HFFc6 (cell line): ENCODE measurements at regions not wholly inside any gene's neighbourhood (a gene's known extent, or its start where the extent isn't known, plus 50 kb on each side); places are given as distances from the start of the nearest gene placed in this dataset.

Source experiments
- DNase-seq: peaks from one replicate; pipeline ENCODE4 v3.0.0-alpha.2; 2018
- H3K27ac Mint-ChIP-seq: 2 replicates; pipeline ENCODE4 v1.8.0; 2020; ENCODE audit warnings: mild to moderate bottlenecking, mixed read lengths
- H3K27me3 Mint-ChIP-seq: 2 replicates; pipeline ENCODE4 v1.8.0; 2021; ENCODE audit warnings: mild to moderate bottlenecking, moderate library complexity, mixed read lengths; ENCODE audit not compliant: insufficient read depth
- H3K36me3 Mint-ChIP-seq: 2 replicates; pipeline ENCODE4 v1.8.0; 2021; ENCODE audit warnings: low read depth, mixed read lengths
- H3K4me1 Mint-ChIP-seq: 2 replicates; pipeline ENCODE4 v1.8.0; 2020; ENCODE audit warnings: low read depth, mixed read lengths
- H3K4me3 Mint-ChIP-seq: 2 replicates; pipeline ENCODE4 v1.8.0; 2020; ENCODE audit warnings: mild to moderate bottlenecking, moderate library complexity, mixed read lengths
- H3K9me3 Mint-ChIP-seq: 2 replicates; pipeline ENCODE4 v1.8.0; 2020; ENCODE audit warnings: mild to moderate bottlenecking, mixed read lengths
- CTCF ChIP-seq: fragments of 200-600 bp; sonication (generic); IDR thresholded peaks from 2 replicates; pipeline ENCODE4 v1.5.0; 2021; ENCODE audit warnings: antibody characterized with exemption, mild to moderate bottlenecking

GRCh38 chr2:128996078-128996477, 677.4 kb upstream of the HS6ST1 start:
- Mint-ChIP-seq H3K27me3 (no peaks in the 10 kb centered on the region; the same call in 1 of the 2 replicates), H3K4me1 (no peaks in the 10 kb centered on the region), H3K27ac (no peak overlapping the region), H3K9me3 (peaks cover 35% of the 10 kb centered on the region), H3K36me3 (no peaks in the 10 kb centered on the region), H3K4me3 (no peak overlapping the region)
- no peak for TF ChIP-seq CTCF
- DNase-seq: no peak

GRCh38 chr2:128997166-128997866, 678.6 kb upstream of the HS6ST1 start:
- TF ChIP-seq CTCF: no peak
- Mint-ChIP-seq H3K4me1 (no peaks in the 10 kb centered on the region), H3K36me3 (no peaks in the 10 kb centered on the region), H3K27me3 (no peaks in the 10 kb centered on the region; the same call in 1 of the 2 replicates), H3K4me3 (no peak overlapping the region), H3K27ac (no peak overlapping the region), H3K9me3 (peaks cover 41% of the 10 kb centered on the region)
- DNase-seq: no peak

GRCh38 chr2:129001926-129002325, 683.3 kb upstream of the HS6ST1 start:
- no peak overlapping the region for H3K27ac Mint-ChIP-seq
- no peak for TF ChIP-seq CTCF
- peaks cover 47% of the 10 kb centered on the region for H3K9me3 Mint-ChIP-seq
- H3K27me3 Mint-ChIP-seq: no peaks in the 10 kb centered on the region; the same call in 1 of the 2 replicates
- DNase-seq: no peak
- H3K4me1 Mint-ChIP-seq: no peaks in the 10 kb centered on the region
- H3K36me3 Mint-ChIP-seq: no peaks in the 10 kb centered on the region
- H3K4me3 Mint-ChIP-seq: no peak overlapping the region

- Mint-ChIP-seq H3K36me3 (no peaks in the 10 kb centered on the region), H3K4me1 (no peaks in the 10 kb centered on the region), H3K27me3 (no peaks in the 10 kb centered on the region; the same call in 1 of the 2 replicates), H3K9me3 (peaks cover 46% of the 10 kb centered on the region), H3K4me3 (no peak overlapping the region), H3K27ac (no peak overlapping the region)
- DNase-seq: no peak
- no peak for TF ChIP-seq CTCF
Measured at GRCh38 chr2:129002751-129003150, 684.1 kb upstream of the HS6ST1 start.

- Mint-ChIP-seq H3K4me3 (no peak overlapping the region), H3K4me1 (no peaks in the 10 kb centered on the region), H3K36me3 (no peaks in the 10 kb centered on the region; the same call in 1 of the 2 replicates), H3K27ac (no peak overlapping the region), H3K9me3 (peaks cover 50% of the 10 kb centered on the region), H3K27me3 (no peaks in the 10 kb centered on the region)
- TF ChIP-seq CTCF: no peak
- DNase-seq: no peak
Measured at GRCh38 chr2:129004485-129004884, 685.8 kb upstream of the HS6ST1 start.
